ENCODE measurements at regions not wholly inside any gene's neighbourhood (a gene's known extent, or its start where the extent isn't known, plus 50 kb on each side); places are given as distances from the start of the nearest gene placed in this dataset.

- no peak for DNase-seq
- no peaks in the 10 kb centered on the region for H3K36me3 ChIP-seq (ENCODE audit: control insufficient read depth in 3 of 3, insufficient read depth in 2 of 3, low read depth in 1 of 3, low read length in 3 of 3)
- no peaks in the 10 kb centered on the region for H3K27me3 ChIP-seq (ENCODE audit: control insufficient read depth in 3 of 3, insufficient read depth in 3 of 3, low read length in 3 of 3)
- FAIRE-seq: no peak
- no peaks in the 10 kb centered on the region for H3K4me1 ChIP-seq (ENCODE audit: control insufficient read depth in 3 of 3, insufficient read depth in 2 of 3, low read depth in 1 of 3, low read length in 2 of 3)
- no peaks in the 10 kb centered on the region for H3K9me3 ChIP-seq (ENCODE audit: control insufficient read depth in 2 of 2, insufficient read depth in 1 of 2, low read depth in 1 of 2, low read length in 1 of 2)
- no peak overlapping the region for H3K4me3 ChIP-seq (ENCODE audit: low read depth in 1 of 3, low read length in 3 of 3)
- no peak overlapping the region for H3K27ac ChIP-seq (ENCODE audit: low read depth in 1 of 3, low read length in 2 of 3)
Observed at GRCh38 chr2:195199864-195200263, 457.2 kb upstream of the SLC39A10 start.

GRCh38 chr2:195181059-195181705 lies 475.8 kb upstream of the SLC39A10 start:
- 86 to 93% (median 87%) methylated on average over 1 of the region's 1 CpG for WGBS, 3 donors
- FAIRE-seq: no peak

DNA sequence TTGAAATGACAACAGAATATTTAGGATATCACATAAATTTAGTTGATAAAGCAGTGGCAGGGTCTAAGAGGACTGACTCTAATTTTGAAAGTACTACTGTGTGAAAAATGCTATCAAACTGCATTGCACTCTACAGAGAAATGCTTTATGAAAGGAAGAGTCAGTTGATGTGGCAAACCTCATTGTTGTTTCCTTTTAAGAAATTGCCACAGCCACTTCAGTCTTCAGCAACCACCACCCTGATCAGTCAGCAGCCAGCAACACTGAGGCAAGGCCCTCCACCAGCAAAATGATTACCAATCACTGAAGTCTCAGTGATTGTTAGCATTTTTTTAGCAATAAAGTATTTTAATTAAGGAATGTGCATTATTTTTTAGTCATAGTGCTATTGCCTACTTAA lies 488.7 kb upstream of the SLC39A10 start:
- DNase-seq (no peak), FAIRE-seq (no peak)
- Histone ChIP-seq H3K27me3 (ENCODE audit: control insufficient read depth in 3 of 3, insufficient read depth in 3 of 3, low read length in 3 of 3) (no peaks in the 10 kb centered on the region), H3K4me3 (ENCODE audit: low read depth in 1 of 3, low read length in 3 of 3) (no peak overlapping the region), H3K4me1 (ENCODE audit: control insufficient read depth in 3 of 3, insufficient read depth in 2 of 3, low read depth in 1 of 3, low read length in 2 of 3) (no peaks in the 10 kb centered on the region), H3K27ac (ENCODE audit: low read depth in 1 of 3, low read length in 2 of 3) (no peak overlapping the region), H3K9me3 (ENCODE audit: control insufficient read depth in 2 of 2, insufficient read depth in 1 of 2, low read depth in 1 of 2, low read length in 1 of 2) (peaks cover 0 to 4% of the 10 kb centered on the region in 2 donors), H3K36me3 (ENCODE audit: control insufficient read depth in 3 of 3, insufficient read depth in 2 of 3, low read depth in 1 of 3, low read length in 3 of 3) (no peaks in the 10 kb centered on the region)

More at GRCh38 chr2:195181059-195181705, 475.8 kb upstream of the SLC39A10 start:
- no peaks in the 10 kb centered on the region for H3K9me3 ChIP-seq (ENCODE audit: control insufficient read depth in 2 of 2, insufficient read depth in 1 of 2, low read depth in 1 of 2, low read length in 1 of 2)
- no peaks in the 10 kb centered on the region for H3K4me1 ChIP-seq (ENCODE audit: control insufficient read depth in 3 of 3, insufficient read depth in 2 of 3, low read depth in 1 of 3, low read length in 2 of 3)
- H3K27ac ChIP-seq (ENCODE audit: low read depth in 1 of 3, low read length in 2 of 3): no peak overlapping the region
- H3K36me3 ChIP-seq (ENCODE audit: control insufficient read depth in 3 of 3, insufficient read depth in 2 of 3, low read depth in 1 of 3, low read length in 3 of 3): no peaks in the 10 kb centered on the region
- no peak overlapping the region for H3K4me3 ChIP-seq (ENCODE audit: low read depth in 1 of 3, low read length in 3 of 3)
- DNase-seq: peak in 1 of 2 donors; percentile 16
- no peaks in the 10 kb centered on the region for H3K27me3 ChIP-seq (ENCODE audit: control insufficient read depth in 3 of 3, insufficient read depth in 3 of 3, low read length in 3 of 3)

DNA sequence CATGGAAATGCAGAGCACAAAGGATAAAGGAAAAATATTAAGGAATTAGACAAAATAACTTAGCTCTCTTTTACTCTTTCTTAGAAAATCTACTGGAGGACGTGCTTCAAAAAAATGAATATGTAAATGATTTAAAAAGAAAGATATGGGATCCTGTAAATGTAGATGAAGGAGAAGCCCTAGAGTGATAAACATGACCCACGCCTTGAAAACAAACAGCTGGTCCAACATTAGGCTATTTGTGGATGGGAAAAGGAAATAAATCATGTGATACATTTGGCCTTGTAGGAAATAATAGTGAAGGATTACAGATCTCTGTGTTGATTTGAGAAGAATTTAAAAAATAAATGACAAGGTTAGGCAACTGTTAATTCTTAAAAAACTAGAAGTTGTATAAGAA lies 492.1 kb upstream of the SLC39A10 start:
- DNase-seq: no peak
- 52 to 62% (median 53%) methylated on average over 2 of the region's 2 CpGs for WGBS, 3 donors
- H3K4me3 ChIP-seq (ENCODE audit: low read depth in 1 of 3, low read length in 3 of 3): no peak overlapping the region
- no peak for FAIRE-seq
- no peaks in the 10 kb centered on the region for H3K4me1 ChIP-seq (ENCODE audit: control insufficient read depth in 3 of 3, insufficient read depth in 2 of 3, low read depth in 1 of 3, low read length in 2 of 3)
- no peak overlapping the region for H3K27ac ChIP-seq (ENCODE audit: low read depth in 1 of 3, low read length in 2 of 3)
- H3K36me3 ChIP-seq (ENCODE audit: control insufficient read depth in 3 of 3, insufficient read depth in 2 of 3, low read depth in 1 of 3, low read length in 3 of 3): no peaks in the 10 kb centered on the region
- H3K9me3 ChIP-seq (ENCODE audit: control insufficient read depth in 2 of 2, insufficient read depth in 1 of 2, low read depth in 1 of 2, low read length in 1 of 2): peaks cover 0 to 4% of the 10 kb centered on the region in 2 donors
- H3K27me3 ChIP-seq (ENCODE audit: control insufficient read depth in 3 of 3, insufficient read depth in 3 of 3, low read length in 3 of 3): no peaks in the 10 kb centered on the region

DNA sequence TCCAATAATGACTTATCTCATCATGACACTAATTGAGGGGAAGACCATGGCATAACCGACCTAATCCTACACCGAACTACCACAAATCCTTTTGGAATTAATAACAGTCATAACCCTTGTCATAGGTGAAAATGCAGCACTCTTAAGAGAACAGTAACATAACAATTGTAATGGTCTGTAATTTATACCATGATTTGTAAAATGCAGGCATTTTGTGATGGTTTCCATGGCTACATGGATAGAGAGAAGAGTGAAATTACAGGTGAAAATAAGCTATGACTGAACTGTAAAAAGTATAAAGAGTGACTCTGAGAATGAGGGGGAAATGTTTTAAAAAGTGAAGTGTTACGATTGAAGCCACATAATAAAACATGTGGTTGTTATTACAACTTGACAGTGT lies 494.1 kb upstream of the SLC39A10 start:
- Histone ChIP-seq H3K36me3 (ENCODE audit: control insufficient read depth in 3 of 3, insufficient read depth in 2 of 3, low read depth in 1 of 3, low read length in 3 of 3) (no peaks in the 10 kb centered on the region), H3K27me3 (ENCODE audit: control insufficient read depth in 3 of 3, insufficient read depth in 3 of 3, low read length in 3 of 3) (no peaks in the 10 kb centered on the region), H3K4me3 (ENCODE audit: low read depth in 1 of 3, low read length in 3 of 3) (no peak overlapping the region), H3K27ac (ENCODE audit: low read depth in 1 of 3, low read length in 2 of 3) (no peak overlapping the region), H3K4me1 (ENCODE audit: control insufficient read depth in 3 of 3, insufficient read depth in 2 of 3, low read depth in 1 of 3, low read length in 2 of 3) (no peaks in the 10 kb centered on the region), H3K9me3 (ENCODE audit: control insufficient read depth in 2 of 2, insufficient read depth in 1 of 2, low read depth in 1 of 2, low read length in 1 of 2) (peaks cover 0 to 4% of the 10 kb centered on the region in 2 donors)
- FAIRE-seq (no peak), DNase-seq (no peak)
- WGBS, 3 donors: 42 to 63% (median 46%) methylated on average over 3 of the region's 3 CpGs

- no peaks in the 10 kb centered on the region for H3K27me3 ChIP-seq (ENCODE audit: control insufficient read depth in 3 of 3, insufficient read depth in 3 of 3, low read length in 3 of 3)
- H3K27ac ChIP-seq (ENCODE audit: low read depth in 1 of 3, low read length in 2 of 3): no peak overlapping the region
- no peaks in the 10 kb centered on the region for H3K36me3 ChIP-seq (ENCODE audit: control insufficient read depth in 3 of 3, insufficient read depth in 2 of 3, low read depth in 1 of 3, low read length in 3 of 3)
- FAIRE-seq (no peak), DNase-seq (no peak)
- H3K4me3 ChIP-seq (ENCODE audit: low read depth in 1 of 3, low read length in 3 of 3): no peak overlapping the region
- WGBS, 3 donors: 85 to 95% (median 87%) methylated on average over 3 of the region's 3 CpGs
- no peaks in the 10 kb centered on the region for H3K4me1 ChIP-seq (ENCODE audit: control insufficient read depth in 3 of 3, insufficient read depth in 2 of 3, low read depth in 1 of 3, low read length in 2 of 3)
- H3K9me3 ChIP-seq (ENCODE audit: control insufficient read depth in 2 of 2, insufficient read depth in 1 of 2, low read depth in 1 of 2, low read length in 1 of 2): peaks cover 0 to under 1% of the 10 kb centered on the region in 2 donors
Observed at GRCh38 chr2:195162194-195162593, 494.8 kb upstream of the SLC39A10 start.

DNA sequence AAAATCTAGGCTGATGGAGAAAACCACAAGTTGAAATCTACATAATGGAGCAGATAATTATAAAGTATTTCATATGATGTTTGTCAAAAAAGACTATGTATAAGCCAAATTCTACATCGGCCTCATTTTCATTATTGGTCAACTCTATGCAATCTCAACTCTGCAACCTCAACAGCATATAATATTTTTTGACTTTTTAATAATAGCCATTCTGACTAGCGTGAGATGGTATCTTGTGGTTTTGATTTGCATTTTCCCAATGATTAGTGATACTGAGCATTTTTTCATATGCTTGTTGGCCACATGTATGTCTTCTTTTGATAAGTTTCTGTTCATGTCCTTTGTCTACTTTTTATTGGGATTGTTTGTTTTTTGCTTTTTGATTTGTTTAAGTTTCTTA lies 496.1 kb upstream of the SLC39A10 start:
- FAIRE-seq (no peak), DNase-seq (no peak)
- Histone ChIP-seq H3K27ac (ENCODE audit: low read depth in 1 of 3, low read length in 2 of 3) (no peak overlapping the region), H3K27me3 (ENCODE audit: control insufficient read depth in 3 of 3, insufficient read depth in 3 of 3, low read length in 3 of 3) (no peaks in the 10 kb centered on the region), H3K4me3 (ENCODE audit: low read depth in 1 of 3, low read length in 3 of 3) (no peak overlapping the region), H3K9me3 (ENCODE audit: control insufficient read depth in 2 of 2, insufficient read depth in 1 of 2, low read depth in 1 of 2, low read length in 1 of 2) (no peaks in the 10 kb centered on the region), H3K36me3 (ENCODE audit: control insufficient read depth in 3 of 3, insufficient read depth in 2 of 3, low read depth in 1 of 3, low read length in 3 of 3) (no peaks in the 10 kb centered on the region), H3K4me1 (ENCODE audit: control insufficient read depth in 3 of 3, insufficient read depth in 2 of 3, low read depth in 1 of 3, low read length in 2 of 3) (no peaks in the 10 kb centered on the region)
- WGBS, 3 donors: 86 to 95% (median 88%) methylated on average over 2 of the region's 2 CpGs

- FAIRE-seq (no peak), DNase-seq (no peak)
- no peaks in the 10 kb centered on the region for H3K4me1 ChIP-seq (ENCODE audit: control insufficient read depth in 3 of 3, insufficient read depth in 2 of 3, low read depth in 1 of 3, low read length in 2 of 3)
- H3K27me3 ChIP-seq (ENCODE audit: control insufficient read depth in 3 of 3, insufficient read depth in 3 of 3, low read length in 3 of 3): no peaks in the 10 kb centered on the region
- H3K9me3 ChIP-seq (ENCODE audit: control insufficient read depth in 2 of 2, insufficient read depth in 1 of 2, low read depth in 1 of 2, low read length in 1 of 2): no peaks in the 10 kb centered on the region
- H3K27ac ChIP-seq (ENCODE audit: low read depth in 1 of 3, low read length in 2 of 3): no peak overlapping the region
- no peaks in the 10 kb centered on the region for H3K36me3 ChIP-seq (ENCODE audit: control insufficient read depth in 3 of 3, insufficient read depth in 2 of 3, low read depth in 1 of 3, low read length in 3 of 3)
- no peak overlapping the region for H3K4me3 ChIP-seq (ENCODE audit: low read depth in 1 of 3, low read length in 3 of 3)
- 4 to 18% (median 8%) methylated on average over 2 of the region's 2 CpGs for WGBS, 3 donors
Observed at GRCh38 chr2:195151711-195152110, 505.3 kb upstream of the SLC39A10 start.

DNA sequence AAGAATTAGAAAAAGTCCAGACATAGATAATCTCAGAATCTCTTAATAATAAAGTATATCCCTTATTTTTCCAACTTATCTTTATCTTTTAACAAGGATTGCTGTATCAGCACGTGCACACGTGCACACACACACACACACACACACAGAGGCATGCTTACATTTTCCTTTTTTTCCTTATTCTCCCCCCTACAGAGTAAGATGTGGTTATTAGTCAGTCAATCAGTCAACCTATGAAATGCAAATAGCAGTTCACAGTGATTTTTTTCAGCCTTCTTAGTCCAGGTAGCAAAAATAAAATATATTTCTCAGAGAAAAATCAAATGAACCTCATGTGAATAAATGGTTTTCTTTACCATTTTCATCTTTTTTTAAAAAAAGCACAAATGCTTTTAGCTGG lies 506.2 kb upstream of the SLC39A10 start:
- Histone ChIP-seq H3K4me1 (ENCODE audit: control insufficient read depth in 3 of 3, insufficient read depth in 2 of 3, low read depth in 1 of 3, low read length in 2 of 3) (no peaks in the 10 kb centered on the region), H3K4me3 (ENCODE audit: low read depth in 1 of 3, low read length in 3 of 3) (no peak overlapping the region), H3K27ac (ENCODE audit: low read depth in 1 of 3, low read length in 2 of 3) (no peak overlapping the region), H3K9me3 (ENCODE audit: control insufficient read depth in 2 of 2, insufficient read depth in 1 of 2, low read depth in 1 of 2, low read length in 1 of 2) (no peaks in the 10 kb centered on the region), H3K27me3 (ENCODE audit: control insufficient read depth in 3 of 3, insufficient read depth in 3 of 3, low read length in 3 of 3) (no peaks in the 10 kb centered on the region), H3K36me3 (ENCODE audit: control insufficient read depth in 3 of 3, insufficient read depth in 2 of 3, low read depth in 1 of 3, low read length in 3 of 3) (no peaks in the 10 kb centered on the region)
- WGBS, 3 donors: 74 to 75% (median 75%) methylated on average over 2 of the region's 2 CpGs
- no peak for DNase-seq
- FAIRE-seq: no peak

Measured in small intestine (tissue), 7 donors.